Astrocyte (in vitro differentiated cells and primary cell): ENCODE measurements at regions not wholly inside any gene's neighbourhood (a gene's known extent, or its start where the extent isn't known, plus 50 kb on each side); places are given as distances from the start of the nearest gene placed in this dataset.

Experiments used
- DNase-seq: peaks from one replicate; pipeline ENCODE4 v3.0.0-alpha.2; 2010; ENCODE audit warnings: low read depth
- FAIRE-seq: peaks from 2 replicates; lab custom pipeline; 2011; peaks lifted over from hg19 to GRCh38; lab: Jason Lieb, UNC
- H2AFZ ChIP-seq: 2 replicates; pipeline ENCODE4 v1.6.0; 2012; ENCODE audit warnings: low read depth, low read length, inconsistent platforms
- H3K27ac ChIP-seq: 2 replicates; pipeline ENCODE4 v1.5.1; 2011; ENCODE audit warnings: low read depth, low read length, inconsistent platforms
- H3K27me3 ChIP-seq: 2 replicates; pipeline ENCODE4 v1.6.0; 2011; ENCODE audit warnings: low read length, inconsistent platforms; ENCODE audit not compliant: insufficient read depth
- H3K36me3 ChIP-seq: 2 replicates; pipeline ENCODE4 v1.5.1; 2011; ENCODE audit warnings: low read length, inconsistent platforms; ENCODE audit not compliant: insufficient read depth
- H3K4me1 ChIP-seq: 2 replicates; pipeline ENCODE4 v1.5.1; 2011; ENCODE audit warnings: low read length, inconsistent platforms; ENCODE audit not compliant: insufficient read depth
- H3K4me2 ChIP-seq: 2 replicates; pipeline ENCODE4 v1.6.0; 2012; ENCODE audit warnings: low read length, inconsistent platforms
- H3K4me3 ChIP-seq: 2 replicates; pipeline ENCODE4 v1.5.1; 2011; ENCODE audit warnings: low read depth, mild to moderate bottlenecking, low read length, inconsistent platforms; ENCODE audit not compliant: insufficient read depth
- H3K79me2 ChIP-seq: 2 replicates; pipeline ENCODE4 v1.6.0; 2012; ENCODE audit warnings: mild to moderate bottlenecking, low read length, inconsistent platforms; ENCODE audit not compliant: insufficient read depth
- H3K9ac ChIP-seq: 2 replicates; pipeline ENCODE4 v1.6.0; 2012; ENCODE audit warnings: mild to moderate bottlenecking, low read length, inconsistent platforms
- H3K9me3 ChIP-seq: 2 replicates; pipeline ENCODE4 v1.5.1; 2012; ENCODE audit warnings: low read depth, mild to moderate bottlenecking, low read length, inconsistent platforms; ENCODE audit not compliant: insufficient read depth
- H4K20me1 ChIP-seq: 2 replicates; pipeline ENCODE4 v1.6.0; 2012; ENCODE audit warnings: low read length, inconsistent platforms; ENCODE audit not compliant: insufficient read depth
- H3K27ac Mint-ChIP-seq: one replicate; pipeline ENCODE4 v1.8.0; 2021; ENCODE audit warnings: mild to moderate bottlenecking, mixed read lengths; ENCODE audit not compliant: unreplicated experiment
- H3K27me3 Mint-ChIP-seq: one replicate; pipeline ENCODE4 v1.8.0; 2021; ENCODE audit warnings: low read depth, mixed read lengths; ENCODE audit not compliant: unreplicated experiment
- H3K36me3 Mint-ChIP-seq: one replicate; pipeline ENCODE4 v1.8.0; 2021; ENCODE audit warnings: low read depth, mixed read lengths; ENCODE audit not compliant: unreplicated experiment
- H3K4me1 Mint-ChIP-seq: one replicate; pipeline ENCODE4 v1.8.0; 2021; ENCODE audit warnings: low read depth, mixed read lengths; ENCODE audit not compliant: unreplicated experiment
- H3K4me3 Mint-ChIP-seq: one replicate; pipeline ENCODE4 v1.8.0; 2021; ENCODE audit warnings: mild to moderate bottlenecking, moderate library complexity, mixed read lengths; ENCODE audit not compliant: unreplicated experiment
- H3K9me3 Mint-ChIP-seq: one replicate; pipeline ENCODE4 v1.8.0; 2021; ENCODE audit warnings: mild to moderate bottlenecking, mixed read lengths; ENCODE audit not compliant: unreplicated experiment
- EZH2 ChIP-seq: IDR thresholded peaks from 2 replicates; pipeline ENCODE4 v1.6.1; 2012; ENCODE audit warnings: mild to moderate bottlenecking, low read length, inconsistent platforms; ENCODE audit not compliant: insufficient read depth
- TF ChIP-seq, protein P1 (sequence below): IDR thresholded peaks from 2 replicates; pipeline ENCODE4 v1.5.1; 2011; ENCODE audit warnings: low read depth, mild to moderate bottlenecking, inconsistent platforms, low read length, moderate library complexity; ENCODE audit not compliant: insufficient read depth

DNA sequence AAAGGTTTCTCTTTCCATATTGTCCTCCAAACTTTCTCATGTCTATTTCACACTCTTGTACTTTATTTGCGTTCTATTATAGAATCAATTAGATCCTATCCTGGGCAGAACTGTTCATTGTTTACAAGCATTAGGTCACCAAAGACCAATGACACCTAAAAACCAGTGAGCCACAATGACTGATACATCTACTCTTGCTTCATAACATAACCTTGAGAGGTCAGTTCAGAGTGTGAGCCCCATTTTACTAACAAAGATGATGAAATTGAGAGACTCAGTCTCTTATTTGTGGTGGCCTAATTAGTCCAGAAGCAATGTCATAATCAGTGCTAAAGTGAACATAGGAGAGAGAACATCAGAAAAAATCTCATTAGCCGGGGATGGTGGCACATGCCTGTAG lies 248.9 kb upstream of the RBBP8 start:
- H3K27me3 ChIP-seq, result no peaks in the 10 kb centered on the region
- Mint-ChIP-seq H3K27me3 (no peaks in the 10 kb centered on the region), H3K27ac (no peak overlapping the region), H3K36me3 (no peaks in the 10 kb centered on the region), H3K4me1 (peaks cover 18% of the 10 kb centered on the region), H3K4me3 (no peak overlapping the region), H3K9me3 (peaks cover 5% of the 10 kb centered on the region)
- no peaks in the 10 kb centered on the region for H3K36me3 ChIP-seq
- H3K79me2 ChIP-seq, result no peaks in the 10 kb centered on the region
- FAIRE-seq, result no peak
- DNase-seq, result no peak
- H3K4me1 ChIP-seq, result peaks cover 21% of the 10 kb centered on the region
- peaks cover 3% of the 10 kb centered on the region for H3K9me3 ChIP-seq
- TF ChIP-seq, protein P1, sequence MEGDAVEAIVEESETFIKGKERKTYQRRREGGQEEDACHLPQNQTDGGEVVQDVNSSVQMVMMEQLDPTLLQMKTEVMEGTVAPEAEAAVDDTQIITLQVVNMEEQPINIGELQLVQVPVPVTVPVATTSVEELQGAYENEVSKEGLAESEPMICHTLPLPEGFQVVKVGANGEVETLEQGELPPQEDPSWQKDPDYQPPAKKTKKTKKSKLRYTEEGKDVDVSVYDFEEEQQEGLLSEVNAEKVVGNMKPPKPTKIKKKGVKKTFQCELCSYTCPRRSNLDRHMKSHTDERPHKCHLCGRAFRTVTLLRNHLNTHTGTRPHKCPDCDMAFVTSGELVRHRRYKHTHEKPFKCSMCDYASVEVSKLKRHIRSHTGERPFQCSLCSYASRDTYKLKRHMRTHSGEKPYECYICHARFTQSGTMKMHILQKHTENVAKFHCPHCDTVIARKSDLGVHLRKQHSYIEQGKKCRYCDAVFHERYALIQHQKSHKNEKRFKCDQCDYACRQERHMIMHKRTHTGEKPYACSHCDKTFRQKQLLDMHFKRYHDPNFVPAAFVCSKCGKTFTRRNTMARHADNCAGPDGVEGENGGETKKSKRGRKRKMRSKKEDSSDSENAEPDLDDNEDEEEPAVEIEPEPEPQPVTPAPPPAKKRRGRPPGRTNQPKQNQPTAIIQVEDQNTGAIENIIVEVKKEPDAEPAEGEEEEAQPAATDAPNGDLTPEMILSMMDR, result no peak
- H3K4me2 ChIP-seq, result no peak overlapping the region
- no peak overlapping the region for H2AFZ ChIP-seq
- peak overlapping the region; percentile 58 for H3K9ac ChIP-seq
- no peaks in the 10 kb centered on the region for H4K20me1 ChIP-seq
- no peak overlapping the region for H3K4me3 ChIP-seq
- peak overlapping the region; percentile 84 for H3K27ac ChIP-seq

DNA sequence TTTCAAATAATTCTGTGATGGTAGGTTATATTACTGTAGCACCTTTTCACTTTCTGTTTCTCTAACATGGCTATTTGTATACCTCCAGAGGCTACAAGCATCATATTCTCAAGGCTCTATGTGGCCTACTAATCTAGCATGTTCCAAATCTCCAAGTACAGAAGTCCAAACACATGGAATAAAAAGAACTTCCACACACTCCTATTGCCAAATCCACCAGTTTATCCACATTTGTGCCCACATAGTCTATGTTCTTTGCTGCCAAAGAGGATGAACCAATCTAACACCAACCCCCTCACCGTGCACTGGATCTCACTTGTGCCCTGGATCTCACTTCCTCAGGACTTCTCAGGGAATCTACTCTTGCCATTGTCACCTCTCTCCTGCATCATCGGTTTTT lies 247.3 kb upstream of the RBBP8 start:
- Histone ChIP-seq H2AFZ (no peak overlapping the region), H3K9me3 (peaks cover 3% of the 10 kb centered on the region), H3K4me2 (no peak overlapping the region), H3K4me3 (no peak overlapping the region), H4K20me1 (no peaks in the 10 kb centered on the region), H3K27me3 (no peaks in the 10 kb centered on the region), H3K9ac (no peak overlapping the region), H3K36me3 (no peaks in the 10 kb centered on the region), H3K4me1 (peaks cover 21% of the 10 kb centered on the region), H3K79me2 (no peaks in the 10 kb centered on the region), H3K27ac (no peak overlapping the region)
- Mint-ChIP-seq H3K4me1 (peaks cover 18% of the 10 kb centered on the region), H3K9me3 (peaks cover 5% of the 10 kb centered on the region), H3K27me3 (no peaks in the 10 kb centered on the region), H3K4me3 (no peak overlapping the region), H3K36me3 (no peaks in the 10 kb centered on the region), H3K27ac (no peak overlapping the region)
- FAIRE-seq, result no peak
- no peak for TF ChIP-seq EZH2
- TF ChIP-seq, protein P1, result no peak
- no peak for DNase-seq

DNA sequence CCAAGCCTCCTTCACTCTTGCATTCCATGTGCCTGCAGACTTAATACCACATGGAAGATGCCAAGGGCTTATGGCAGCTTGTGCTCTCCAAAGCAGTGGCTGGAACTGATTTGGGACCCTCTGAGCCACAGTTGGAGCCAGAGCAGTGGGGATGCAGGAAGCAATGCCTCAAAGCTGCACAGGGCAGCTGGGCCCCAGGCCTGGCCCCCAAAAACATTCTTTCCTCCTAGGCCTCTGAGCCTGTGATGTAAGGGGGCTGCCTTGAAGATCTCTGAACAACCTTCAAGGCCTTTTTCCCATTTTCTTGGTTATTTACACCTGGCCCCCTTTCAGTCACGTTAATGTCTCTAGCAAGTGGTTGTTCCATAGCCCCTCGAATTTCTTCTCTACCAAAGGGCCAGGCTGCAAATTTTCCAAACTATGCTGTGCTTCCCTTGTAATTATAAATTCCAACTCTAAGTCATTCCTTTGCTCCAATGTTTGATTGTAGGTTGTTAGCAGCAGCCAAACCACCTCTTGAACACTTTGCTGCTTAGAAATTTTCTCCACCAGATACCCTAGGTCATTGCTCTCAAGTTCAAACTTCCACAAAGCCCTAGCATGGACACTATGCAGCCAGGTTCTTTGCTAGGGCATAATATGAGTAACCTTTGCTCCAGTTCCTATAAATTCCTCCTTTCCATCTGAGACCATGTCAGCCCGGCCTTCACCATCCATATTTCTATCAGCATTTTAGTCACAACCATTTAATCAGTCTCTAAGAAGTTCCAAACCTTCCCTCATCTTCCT lies 245.0 kb upstream of the RBBP8 start:
- H3K36me3 ChIP-seq, result no peaks in the 10 kb centered on the region
- no peaks in the 10 kb centered on the region for H4K20me1 ChIP-seq
- H3K36me3 Mint-ChIP-seq, result no peaks in the 10 kb centered on the region
- no peak overlapping the region for H3K4me3 Mint-ChIP-seq
- H3K9ac ChIP-seq, result no peak overlapping the region
- H3K4me3 ChIP-seq, result no peak overlapping the region
- no peak overlapping the region for H3K4me2 ChIP-seq
- peaks cover 5% of the 10 kb centered on the region for H3K9me3 Mint-ChIP-seq
- peaks cover 30% of the 10 kb centered on the region for H3K4me1 ChIP-seq
- H3K9me3 ChIP-seq, result peaks cover 3% of the 10 kb centered on the region
- no peak overlapping the region for H3K27ac Mint-ChIP-seq
- no peak for TF ChIP-seq EZH2
- no peaks in the 10 kb centered on the region for H3K27me3 ChIP-seq
- H3K79me2 ChIP-seq, result no peaks in the 10 kb centered on the region
- H2AFZ ChIP-seq, result no peak overlapping the region
- H3K4me1 Mint-ChIP-seq, result peaks cover 31% of the 10 kb centered on the region
- no peak for FAIRE-seq
- no peaks in the 10 kb centered on the region for H3K27me3 Mint-ChIP-seq
- DNase-seq, result no peak
- no peak overlapping the region for H3K27ac ChIP-seq
